Muscle of arm (tissue), 1 donor: ENCODE measurements at regions not wholly inside any gene's neighbourhood (a gene's known extent, or its start where the extent isn't known, plus 50 kb on each side); places are given as distances from the start of the nearest gene placed in this dataset.
"Not testable (repeated sequence)": the region's sequence is repeated elsewhere in the genome, so short reads cannot be mapped to it uniquely, and the experiment has no call there.

Source experiments
- DNase-seq: peaks from one replicate; pipeline ENCODE4 v3.0.0-alpha.2; 2013

GRCh38 chr7:68176974-68177373 lies 1180.3 kb downstream of the TYW1 start:
- peak; percentile 74 for DNase-seq

GRCh38 chr7:68180761-68181160 lies 1184.1 kb downstream of the TYW1 start:
- peak; percentile 52 for DNase-seq

GRCh38 chr7:68183176-68183575 lies 1186.5 kb downstream of the TYW1 start:
- no peak for DNase-seq

- DNase-seq, result peak; percentile 73
Measured at GRCh38 chr7:68185631-68186456, 1189.2 kb downstream of the TYW1 start.

- no peak for DNase-seq
Measured at GRCh38 chr7:68187532-68187931, 1190.9 kb downstream of the TYW1 start.

GRCh38 chr7:68192941-68193340 lies 1196.3 kb downstream of the TYW1 start:
- DNase-seq, result no peak

- DNase-seq, result not testable (repeated sequence)
Measured at GRCh38 chr7:68195642-68196041, 1199.0 kb downstream of the TYW1 start.

- DNase-seq, result no peak
Measured at GRCh38 chr7:68200051-68200670, 1203.5 kb downstream of the TYW1 start.

GRCh38 chr7:68203251-68203650 lies 1206.6 kb downstream of the TYW1 start:
- DNase-seq, result no peak

GRCh38 chr7:68205826-68206225 lies 1209.2 kb downstream of the TYW1 start:
- no peak for DNase-seq

GRCh38 chr7:68206946-68207485 lies 1210.4 kb downstream of the TYW1 start:
- no peak for DNase-seq

GRCh38 chr7:68207676-68208075 lies 1211.0 kb downstream of the TYW1 start:
- no peak for DNase-seq

- DNase-seq, result no peak
Measured at GRCh38 chr7:68209486-68209885, 1212.9 kb downstream of the TYW1 start.

GRCh38 chr7:68213838-68214237 lies 1217.2 kb downstream of the TYW1 start:
- no peak for DNase-seq

GRCh38 chr7:68216051-68216450 lies 1219.4 kb downstream of the TYW1 start:
- peak; percentile 76 for DNase-seq

GRCh38 chr7:68217426-68217825 lies 1220.8 kb downstream of the TYW1 start:
- no peak for DNase-seq

GRCh38 chr7:68218461-68218860 lies 1221.8 kb downstream of the TYW1 start:
- no peak for DNase-seq

GRCh38 chr7:68222311-68222710 lies 1225.7 kb downstream of the TYW1 start:
- DNase-seq, result no peak

GRCh38 chr7:68224041-68224741 lies 1227.6 kb downstream of the TYW1 start:
- peak; percentile 16 for DNase-seq

- DNase-seq, result not testable (repeated sequence)
Measured at GRCh38 chr7:68231011-68231410, 1234.4 kb downstream of the TYW1 start.

- no peak for DNase-seq
Measured at GRCh38 chr7:68235937-68236336, 1239.3 kb downstream of the TYW1 start.

GRCh38 chr7:68238204-68238805 lies 1241.7 kb downstream of the TYW1 start:
- no peak for DNase-seq
